HepG2 (cell line): ENCODE measurements at regions not wholly inside any gene's neighbourhood (a gene's known extent, or its start where the extent isn't known, plus 50 kb on each side); places are given as distances from the start of the nearest gene placed in this dataset.

ENCODE experiments used
- ATAC-seq: fragments of 200-7000 bp; cut with Tn5 transposase; 3 replicates; pipeline ENCODE4 v1.9.1; 2020; ENCODE audit warnings: mild to moderate bottlenecking, moderate library complexity
- BruUV-seq: library from RNA; stranded (reverse); fragments of 400-500 nt; replicated peaks from 2 replicates; lab custom pipeline; 2021; lab: Mats Ljungman, UMichigan
- CTCF ChIA-PET: fragments of 300-600 bp; formaldehyde crosslinking; extraction: SDS; loops from one replicate; lab custom pipeline; 2021; ENCODE audit warnings: low total read pairs, inconsistent platforms, low intra/inter-chr PET ratio; lab: Yijun Ruan, JAX
- POLR2A ChIA-PET: fragments of 350-600 bp; sonication (Branson Sonifier 250); formaldehyde crosslinking; loops from one replicate; lab custom pipeline; 2020; ENCODE audit warnings: antibody characterized with exemption, inconsistent platforms; lab: Yijun Ruan, JAX
- DNase-seq: peaks from one replicate; pipeline ENCODE4 v3.0.0-alpha.2; 2015; ENCODE audit warnings: low spot score
- FAIRE-seq: peaks from 3 replicates; lab custom pipeline; 2011; peaks lifted over from hg19 to GRCh38; lab: Jason Lieb, UNC
- H2AFZ ChIP-seq: one replicate; pipeline ENCODE4 v1.6.1; 2011; ENCODE audit warnings: low read length, inconsistent platforms
- H3K27ac ChIP-seq: fragments of 300-600 bp; 3 replicates; pipeline ENCODE4 v1.8.0; 2011; ENCODE audit warnings: mixed run types, mild to moderate bottlenecking, mixed read lengths, low read length, inconsistent platforms; ENCODE audit not compliant: insufficient read depth; ENCODE audit errors: extremely low read length
- H3K27me3 ChIP-seq, 2 experiments: fragments of 200-600 bp in 1 of 2; 2 replicates in 1 of 2; 3 replicates in 1 of 2; pipeline versions ENCODE4 v1.6.0 to v1.8.0; 2011; ENCODE audit warnings: low read length in 2 of 2, mild to moderate bottlenecking in 2 of 2, moderate library complexity in 2 of 2, inconsistent platforms in 1 of 2; ENCODE audit not compliant: insufficient read depth in 2 of 2, control insufficient read depth in 1 of 2
- H3K36me3 ChIP-seq, 2 experiments: fragments of 200-600 bp in 1 of 2; replicated peaks in 1 of 2; 2 replicates in 1 of 2; 3 replicates in 1 of 2; pipeline versions ENCODE4 v1.5.1 to v1.8.0; 2011; ENCODE audit warnings: low read length in 2 of 2, inconsistent platforms in 1 of 2; ENCODE audit not compliant: insufficient read depth in 2 of 2, control insufficient read depth in 1 of 2
- H3K4me1 ChIP-seq: 2 replicates; pipeline ENCODE4 v1.5.1; 2012; ENCODE audit warnings: low read length, inconsistent platforms; ENCODE audit not compliant: insufficient read depth
- H3K4me2 ChIP-seq: 2 replicates; pipeline ENCODE4 v1.6.0; 2011; ENCODE audit warnings: low read depth, low read length, inconsistent platforms
- H3K4me3 ChIP-seq, 3 experiments: fragments of 200-600 bp in 1 of 3; sonication (generic), shearing (Covaris generic) in 1 of 3; replicated peaks in 1 of 3; 2 replicates each; pipeline ENCODE4 v1.5.1; 2011 to 2016; ENCODE audit warnings: low read length in 3 of 3, inconsistent platforms in 2 of 3, low read depth in 2 of 3, mild to moderate bottlenecking in 2 of 3, control low read depth in 1 of 3, mixed read lengths in 1 of 3; ENCODE audit not compliant: insufficient read depth in 1 of 3
- H3K79me2 ChIP-seq: one replicate; pipeline ENCODE4 v1.6.1; 2011; ENCODE audit warnings: low read length, inconsistent platforms; ENCODE audit not compliant: insufficient read depth
- H3K9ac ChIP-seq: 2 replicates; pipeline ENCODE4 v1.6.0; 2011; ENCODE audit warnings: mild to moderate bottlenecking, low read depth, low read length, inconsistent platforms; ENCODE audit not compliant: insufficient read depth
- H3K9me3 ChIP-seq: 2 replicates; pipeline ENCODE4 v1.5.1; 2012; ENCODE audit warnings: mild to moderate bottlenecking, low read length
- H4K20me1 ChIP-seq: 2 replicates; pipeline ENCODE4 v1.6.0; 2011; ENCODE audit warnings: inconsistent platforms, mild to moderate bottlenecking, low read length, moderate library complexity; ENCODE audit not compliant: insufficient read depth
- ZNF12 ChIP-seq: sonication (generic); formaldehyde crosslinking; IDR thresholded peaks from 2 replicates; pipeline ENCODE4 v1.5.0; 2020; ENCODE audit warnings: missing genetic modification reagents
- ZNF263 ChIP-seq: sonication (generic); formaldehyde crosslinking; IDR thresholded peaks from 2 replicates; pipeline ENCODE4 v1.4.0; 2020; ENCODE audit warnings: missing genetic modification reagents
- ZNF367 ChIP-seq: sonication (generic); formaldehyde crosslinking; IDR thresholded peaks from 2 replicates; pipeline ENCODE4 v1.4.0; 2020; ENCODE audit warnings: missing genetic modification reagents, borderline replicate concordance
- ZXDC ChIP-seq: sonication (generic); formaldehyde crosslinking; IDR thresholded peaks from 2 replicates; pipeline ENCODE4 v1.5.0; 2020; ENCODE audit warnings: mild to moderate bottlenecking, missing genetic modification reagents
- WGBS: methylation state at CpG from one replicate; pipeline ENCODE4 v1.1.6; 2017; ENCODE audit warnings: low lambda C conversion rate; 5-methylcytosine and 5-hydroxymethylcytosine counted together
- in situ Hi-C: cut with HindIII; loops from 2 replicates; pipeline ENCODE4 v1.10.0; 2017; ENCODE audit warnings: low pct_unique_long_range_greater_than_20kb; ENCODE audit not compliant: extremely low pct_ligation_motif_present
- intact Hi-C: fragments of 100-400 bp; cut with micrococcal nuclease; formaldehyde crosslinking; loops from one replicate; pipeline ENCODE4 v1.10.0; 2022; ENCODE audit not compliant: unreplicated experiment
- TF ChIP-seq, protein P1 (sequence below): sonication (generic); formaldehyde crosslinking; IDR thresholded peaks from 2 replicates; pipeline ENCODE4 v1.8.0; 2022; ENCODE audit warnings: missing genetic modification reagents, mild to moderate bottlenecking, moderate library complexity, borderline replicate concordance

DNA sequence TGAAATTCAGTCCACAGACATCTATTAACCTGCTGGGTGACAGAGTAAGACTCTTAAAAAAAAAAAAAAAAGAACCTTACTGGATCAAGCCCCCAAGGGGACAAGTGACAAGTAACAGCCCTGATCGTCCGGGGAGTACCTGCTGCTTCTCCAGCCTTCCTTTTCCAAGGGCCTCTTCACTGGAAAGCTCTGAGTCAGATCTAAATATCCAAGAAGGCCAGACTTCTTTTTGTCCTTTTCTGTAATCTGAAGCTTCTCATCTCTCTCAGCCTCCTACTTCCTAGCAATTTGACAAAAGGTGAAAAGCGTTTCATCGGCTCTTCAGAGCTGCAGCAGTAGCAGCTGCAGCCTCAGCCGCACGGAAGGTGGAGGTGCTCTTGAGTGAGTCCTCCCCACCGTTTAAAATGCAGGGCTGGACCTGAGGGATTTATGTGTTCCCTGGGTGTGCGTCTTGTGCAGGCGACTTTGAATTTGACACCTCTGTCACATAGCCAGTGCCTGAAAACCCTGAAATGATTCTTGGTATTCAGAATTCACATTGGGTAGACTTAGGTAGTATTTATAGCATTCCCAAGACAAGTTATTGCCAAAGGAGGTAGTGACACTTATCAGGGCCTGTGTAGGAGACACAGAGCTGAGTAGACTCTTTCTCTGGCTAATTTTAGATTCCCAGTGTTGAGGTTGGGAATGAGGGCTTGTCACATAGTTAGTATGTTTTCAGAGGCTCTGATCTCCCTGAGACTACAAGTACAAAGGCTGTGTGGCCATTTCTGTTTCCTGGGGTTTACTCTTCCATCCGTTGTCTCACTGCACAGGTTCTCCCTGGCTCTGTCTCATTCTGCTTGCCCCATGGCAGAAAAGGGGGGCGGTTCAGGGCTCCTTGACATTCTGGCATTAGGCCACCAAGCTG lies 291.2 kb upstream of the C2CD4B start:
- no peak overlapping the region for H3K9ac ChIP-seq
- no peak for ATAC-seq
- POLR2A ChIA-PET = no interaction called here
- WGBS = 98% methylated on average over 11 of the region's 11 CpGs
- H3K27me3 ChIP-seq = no peaks in the 10 kb centered on the region
- no peak overlapping the region for H2AFZ ChIP-seq
- no peak overlapping the region for H3K27ac ChIP-seq
- no peaks in the 10 kb centered on the region for H3K79me2 ChIP-seq
- TF ChIP-seq ZNF12 (no peak), ZNF367 (no peak), ZNF263 (CRISPR knock-in tag) (no peak), ZXDC (CRISPR knock-in tag) (no peak)
- TF ChIP-seq, protein P1, sequence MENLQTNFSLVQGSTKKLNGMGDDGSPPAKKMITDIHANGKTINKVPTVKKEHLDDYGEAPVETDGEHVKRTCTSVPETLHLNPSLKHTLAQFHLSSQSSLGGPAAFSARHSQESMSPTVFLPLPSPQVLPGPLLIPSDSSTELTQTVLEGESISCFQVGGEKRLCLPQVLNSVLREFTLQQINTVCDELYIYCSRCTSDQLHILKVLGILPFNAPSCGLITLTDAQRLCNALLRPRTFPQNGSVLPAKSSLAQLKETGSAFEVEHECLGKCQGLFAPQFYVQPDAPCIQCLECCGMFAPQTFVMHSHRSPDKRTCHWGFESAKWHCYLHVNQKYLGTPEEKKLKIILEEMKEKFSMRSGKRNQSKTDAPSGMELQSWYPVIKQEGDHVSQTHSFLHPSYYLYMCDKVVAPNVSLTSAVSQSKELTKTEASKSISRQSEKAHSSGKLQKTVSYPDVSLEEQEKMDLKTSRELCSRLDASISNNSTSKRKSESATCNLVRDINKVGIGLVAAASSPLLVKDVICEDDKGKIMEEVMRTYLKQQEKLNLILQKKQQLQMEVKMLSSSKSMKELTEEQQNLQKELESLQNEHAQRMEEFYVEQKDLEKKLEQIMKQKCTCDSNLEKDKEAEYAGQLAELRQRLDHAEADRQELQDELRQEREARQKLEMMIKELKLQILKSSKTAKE (CRISPR knock-in tag) = no peak
- DNase-seq = no peak
- H3K4me1 ChIP-seq = peaks cover 24% of the 10 kb centered on the region
- BruUV-seq = no TSS peak
- CTCF ChIA-PET = no interaction called here
- in situ Hi-C loops (no loop called here), intact Hi-C loops (no loop called here)
- no peak overlapping the region for H3K4me2 ChIP-seq
- no peak overlapping the region for H3K4me3 ChIP-seq
- H4K20me1 ChIP-seq = no peaks in the 10 kb centered on the region
- H3K9me3 ChIP-seq = no peaks in the 10 kb centered on the region
- FAIRE-seq = no peak
- H3K36me3 ChIP-seq = no peaks in the 10 kb centered on the region
